HepG2 (cell line): ENCODE measurements at regions not wholly inside any gene's neighbourhood (a gene's known extent, or its start where the extent isn't known, plus 50 kb on each side); places are given as distances from the start of the nearest gene placed in this dataset.

Experiments
- ATAC-seq: fragments of 200-7000 bp; cut with Tn5 transposase; 3 replicates; pipeline ENCODE4 v1.9.1; 2020; ENCODE audit warnings: mild to moderate bottlenecking, moderate library complexity
- BruUV-seq: library from RNA; stranded (reverse); fragments of 400-500 nt; replicated peaks from 2 replicates; lab custom pipeline; 2021; lab: Mats Ljungman, UMichigan
- CTCF ChIA-PET: fragments of 300-600 bp; formaldehyde crosslinking; extraction: SDS; loops from one replicate; lab custom pipeline; 2021; ENCODE audit warnings: low total read pairs, inconsistent platforms, low intra/inter-chr PET ratio; lab: Yijun Ruan, JAX
- POLR2A ChIA-PET: fragments of 350-600 bp; sonication (Branson Sonifier 250); formaldehyde crosslinking; loops from one replicate; lab custom pipeline; 2020; ENCODE audit warnings: antibody characterized with exemption, inconsistent platforms; lab: Yijun Ruan, JAX
- DNase-seq: peaks from one replicate; pipeline ENCODE4 v3.0.0-alpha.2; 2015; ENCODE audit warnings: low spot score
- FAIRE-seq: peaks from 3 replicates; lab custom pipeline; 2011; peaks lifted over from hg19 to GRCh38; lab: Jason Lieb, UNC
- H2AFZ ChIP-seq: one replicate; pipeline ENCODE4 v1.6.1; 2011; ENCODE audit warnings: low read length, inconsistent platforms
- H3K27ac ChIP-seq: fragments of 300-600 bp; 3 replicates; pipeline ENCODE4 v1.8.0; 2011; ENCODE audit warnings: mixed run types, mild to moderate bottlenecking, mixed read lengths, low read length, inconsistent platforms; ENCODE audit not compliant: insufficient read depth; ENCODE audit errors: extremely low read length
- H3K27me3 ChIP-seq, 2 experiments: fragments of 200-600 bp in 1 of 2; 2 replicates in 1 of 2; 3 replicates in 1 of 2; pipeline versions ENCODE4 v1.6.0 to v1.8.0; 2011; ENCODE audit warnings: low read length in 2 of 2, mild to moderate bottlenecking in 2 of 2, moderate library complexity in 2 of 2, inconsistent platforms in 1 of 2; ENCODE audit not compliant: insufficient read depth in 2 of 2, control insufficient read depth in 1 of 2
- H3K36me3 ChIP-seq, 2 experiments: fragments of 200-600 bp in 1 of 2; replicated peaks in 1 of 2; 2 replicates in 1 of 2; 3 replicates in 1 of 2; pipeline versions ENCODE4 v1.5.1 to v1.8.0; 2011; ENCODE audit warnings: low read length in 2 of 2, inconsistent platforms in 1 of 2; ENCODE audit not compliant: insufficient read depth in 2 of 2, control insufficient read depth in 1 of 2
- H3K4me1 ChIP-seq: 2 replicates; pipeline ENCODE4 v1.5.1; 2012; ENCODE audit warnings: low read length, inconsistent platforms; ENCODE audit not compliant: insufficient read depth
- H3K4me2 ChIP-seq: 2 replicates; pipeline ENCODE4 v1.6.0; 2011; ENCODE audit warnings: low read depth, low read length, inconsistent platforms
- H3K4me3 ChIP-seq, 3 experiments: fragments of 200-600 bp in 1 of 3; sonication (generic), shearing (Covaris generic) in 1 of 3; replicated peaks in 1 of 3; 2 replicates each; pipeline ENCODE4 v1.5.1; 2011 to 2016; ENCODE audit warnings: low read length in 3 of 3, inconsistent platforms in 2 of 3, low read depth in 2 of 3, mild to moderate bottlenecking in 2 of 3, control low read depth in 1 of 3, mixed read lengths in 1 of 3; ENCODE audit not compliant: insufficient read depth in 1 of 3
- H3K79me2 ChIP-seq: one replicate; pipeline ENCODE4 v1.6.1; 2011; ENCODE audit warnings: low read length, inconsistent platforms; ENCODE audit not compliant: insufficient read depth
- H3K9ac ChIP-seq: 2 replicates; pipeline ENCODE4 v1.6.0; 2011; ENCODE audit warnings: mild to moderate bottlenecking, low read depth, low read length, inconsistent platforms; ENCODE audit not compliant: insufficient read depth
- H3K9me3 ChIP-seq: 2 replicates; pipeline ENCODE4 v1.5.1; 2012; ENCODE audit warnings: mild to moderate bottlenecking, low read length
- H4K20me1 ChIP-seq: 2 replicates; pipeline ENCODE4 v1.6.0; 2011; ENCODE audit warnings: inconsistent platforms, mild to moderate bottlenecking, low read length, moderate library complexity; ENCODE audit not compliant: insufficient read depth
- ARNTL ChIP-seq: sonication (generic); formaldehyde crosslinking; IDR thresholded peaks from 2 replicates; pipeline ENCODE4 v1.4.0; 2020; ENCODE audit warnings: mild to moderate bottlenecking, missing genetic modification reagents
- ESRRA ChIP-seq: sonication (generic); formaldehyde crosslinking; IDR thresholded peaks from 2 replicates; pipeline ENCODE4 v1.5.1; 2020; ENCODE audit warnings: mild to moderate bottlenecking, low read depth, missing genetic modification reagents
- FOXM1 ChIP-seq: sonication (generic); formaldehyde crosslinking; IDR thresholded peaks from 2 replicates; pipeline ENCODE4 v1.5.0; 2020; ENCODE audit warnings: missing genetic modification reagents
- JUND ChIP-seq: sonication (generic); formaldehyde crosslinking; IDR thresholded peaks from 2 replicates; pipeline ENCODE4 v1.8.0; 2022; ENCODE audit warnings: mild to moderate bottlenecking, missing genetic modification reagents
- SRY ChIP-seq: sonication (generic); formaldehyde crosslinking; IDR thresholded peaks from 2 replicates; pipeline ENCODE4 v1.8.0; 2022; ENCODE audit warnings: mild to moderate bottlenecking, missing genetic modification reagents
- ZBTB2 ChIP-seq: sonication (generic); formaldehyde crosslinking; IDR thresholded peaks from 2 replicates; pipeline ENCODE4 v1.8.0; 2022; ENCODE audit warnings: low read depth, missing genetic modification reagents
- ZNF382 ChIP-seq: sonication (generic); formaldehyde crosslinking; IDR thresholded peaks from 2 replicates; pipeline ENCODE4 v1.5.0; 2020; ENCODE audit warnings: missing genetic modification reagents, mild to moderate bottlenecking, borderline replicate concordance
- WGBS: methylation state at CpG from one replicate; pipeline ENCODE4 v1.1.6; 2017; ENCODE audit warnings: low lambda C conversion rate; 5-methylcytosine and 5-hydroxymethylcytosine counted together
- in situ Hi-C: cut with HindIII; loops from 2 replicates; pipeline ENCODE4 v1.10.0; 2017; ENCODE audit warnings: low pct_unique_long_range_greater_than_20kb; ENCODE audit not compliant: extremely low pct_ligation_motif_present
- intact Hi-C: fragments of 100-400 bp; cut with micrococcal nuclease; formaldehyde crosslinking; loops from one replicate; pipeline ENCODE4 v1.10.0; 2022; ENCODE audit not compliant: unreplicated experiment

GRCh38 chr6:113560376-113560775, 296.8 kb upstream of the MARCKS start:
- FAIRE-seq = no peak
- H3K27me3 ChIP-seq = no peaks in the 10 kb centered on the region; a peak in 1 of 5 replicates
- CTCF ChIA-PET = no interaction called here

GRCh38 chr6:113560908-113561307, 296.2 kb upstream of the MARCKS start:
- no peak for TF ChIP-seq ARNTL
- DNase-seq (no peak), FAIRE-seq (no peak), ATAC-seq (no peak)
- Histone ChIP-seq H3K79me2 (no peaks in the 10 kb centered on the region), H3K27ac (no peak overlapping the region), H3K9me3 (no peaks in the 10 kb centered on the region), H3K9ac (no peak overlapping the region), H3K4me1 (peaks cover 19% of the 10 kb centered on the region), H3K36me3 (no peaks in the 10 kb centered on the region), H3K27me3 (no peaks in the 10 kb centered on the region; a peak in 1 of 5 replicates), H4K20me1 (no peaks in the 10 kb centered on the region), H3K4me2 (no peak overlapping the region), H2AFZ (no peak overlapping the region), H3K4me3 (no peak overlapping the region)
- in situ Hi-C loops = no loop called here
- POLR2A ChIA-PET = no interaction called here
- intact Hi-C loops = loop anchor here (5.0 kb wide), 1 partner anchor 296 kb away; the partner anchor contains the start of gene MARCKS
- CTCF ChIA-PET = no interaction called here
- no TSS peak for BruUV-seq

More at GRCh38 chr6:113560376-113560775, 296.8 kb upstream of the MARCKS start:
- DNase-seq (no peak), ATAC-seq (no peak)
- Histone ChIP-seq H3K79me2 (no peaks in the 10 kb centered on the region), H3K36me3 (no peaks in the 10 kb centered on the region), H3K9ac (no peak overlapping the region), H3K9me3 (no peaks in the 10 kb centered on the region), H3K4me1 (peaks cover 18% of the 10 kb centered on the region), H2AFZ (no peak overlapping the region), H3K4me2 (no peak overlapping the region), H4K20me1 (no peaks in the 10 kb centered on the region), H3K4me3 (no peak overlapping the region), H3K27ac (no peak overlapping the region)
- POLR2A ChIA-PET = no interaction called here
- TF ChIP-seq ZBTB2 (CRISPR knock-in tag) (no peak), ESRRA (CRISPR knock-in tag) (no peak), ZNF382 (CRISPR knock-in tag) (no peak), SRY (no peak), JUND (CRISPR knock-in tag) (no peak), FOXM1 (CRISPR knock-in tag) (no peak)
- intact Hi-C loops (loop anchor here (5.0 kb wide), 1 partner anchor 297 kb away; the partner anchor contains the start of gene MARCKS), in situ Hi-C loops (no loop called here)
- 100% methylated on average over 1 of the region's 1 CpG for WGBS
- no TSS peak for BruUV-seq
